Endothelial cell of umbilical vein (primary cell): ENCODE measurements at regions not wholly inside any gene's neighbourhood (a gene's known extent, or its start where the extent isn't known, plus 50 kb on each side); places are given as distances from the start of the nearest gene placed in this dataset.
"Not testable (repeated sequence)": the region's sequence is repeated elsewhere in the genome, so short reads cannot be mapped to it uniquely, and the experiment has no call there.

Experiments
- EZH2 ChIP-seq: IDR thresholded peaks from 2 replicates; pipeline ENCODE4 v1.6.1; 2012; ENCODE audit warnings: borderline replicate concordance, low read depth, mild to moderate bottlenecking, moderate library complexity, low read length, inconsistent platforms; ENCODE audit not compliant: severe bottlenecking
- FOS ChIP-seq: IDR thresholded peaks from 2 replicates; pipeline ENCODE4 v1.6.1; 2011; ENCODE audit warnings: mild to moderate bottlenecking, low read length, moderate library complexity, borderline replicate concordance; ENCODE audit not compliant: insufficient read depth
- JUN ChIP-seq: IDR thresholded peaks from 2 replicates; pipeline ENCODE4 v1.6.1; 2011; ENCODE audit warnings: borderline replicate concordance, low read depth; ENCODE audit not compliant: insufficient read length, insufficient read depth
- MAX ChIP-seq: IDR thresholded peaks from 2 replicates; pipeline ENCODE4 v1.6.1; 2011; ENCODE audit not compliant: insufficient read depth, insufficient read length
- POLR2A ChIP-seq: IDR thresholded peaks from 2 replicates; pipeline ENCODE4 v1.6.1; 2012; ENCODE audit warnings: low read depth, mild to moderate bottlenecking, control low read depth, low read length
- POLR2AphosphoS5 ChIP-seq: IDR thresholded peaks from 2 replicates; pipeline ENCODE4 v1.6.1; 2012; ENCODE audit warnings: low read depth, mild to moderate bottlenecking, control low read depth, low read length, moderate library complexity; ENCODE audit not compliant: insufficient read depth
- TF ChIP-seq, protein P1 (sequence below), 2 donors: IDR thresholded peaks; 1 replicate in 1 of 2; 2 replicates in 1 of 2; pipeline ENCODE4 v1.5.1; 2011; ENCODE audit warnings: low read length in 2 of 2, mild to moderate bottlenecking in 2 of 2, moderate library complexity in 2 of 2, control low read depth in 1 of 2, inconsistent platforms in 1 of 2, low read depth in 1 of 2; ENCODE audit not compliant: insufficient read depth in 1 of 2; ENCODE audit errors: extremely low read depth in 1 of 2

- TF ChIP-seq JUN, EZH2, POLR2A, POLR2AphosphoS5, MAX, FOS: not testable (repeated sequence)
- TF ChIP-seq, protein P1, sequence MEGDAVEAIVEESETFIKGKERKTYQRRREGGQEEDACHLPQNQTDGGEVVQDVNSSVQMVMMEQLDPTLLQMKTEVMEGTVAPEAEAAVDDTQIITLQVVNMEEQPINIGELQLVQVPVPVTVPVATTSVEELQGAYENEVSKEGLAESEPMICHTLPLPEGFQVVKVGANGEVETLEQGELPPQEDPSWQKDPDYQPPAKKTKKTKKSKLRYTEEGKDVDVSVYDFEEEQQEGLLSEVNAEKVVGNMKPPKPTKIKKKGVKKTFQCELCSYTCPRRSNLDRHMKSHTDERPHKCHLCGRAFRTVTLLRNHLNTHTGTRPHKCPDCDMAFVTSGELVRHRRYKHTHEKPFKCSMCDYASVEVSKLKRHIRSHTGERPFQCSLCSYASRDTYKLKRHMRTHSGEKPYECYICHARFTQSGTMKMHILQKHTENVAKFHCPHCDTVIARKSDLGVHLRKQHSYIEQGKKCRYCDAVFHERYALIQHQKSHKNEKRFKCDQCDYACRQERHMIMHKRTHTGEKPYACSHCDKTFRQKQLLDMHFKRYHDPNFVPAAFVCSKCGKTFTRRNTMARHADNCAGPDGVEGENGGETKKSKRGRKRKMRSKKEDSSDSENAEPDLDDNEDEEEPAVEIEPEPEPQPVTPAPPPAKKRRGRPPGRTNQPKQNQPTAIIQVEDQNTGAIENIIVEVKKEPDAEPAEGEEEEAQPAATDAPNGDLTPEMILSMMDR (IDR thresholded peaks at IDR 0.05; ENCODE audit: extremely low read depth in 1 of 2, insufficient read depth in 1 of 2, low read depth in 1 of 2, low read length in 2 of 2) = not testable (repeated sequence)
Observed at GRCh38 chr9:67635067-67635466, 223.7 kb upstream of the ANKRD20A1 start.
